K562 (cell line): ENCODE measurements at regions not wholly inside any gene's neighbourhood (a gene's known extent, or its start where the extent isn't known, plus 50 kb on each side); places are given as distances from the start of the nearest gene placed in this dataset.

Experiments used
- ARID3A ChIP-seq: IDR thresholded peaks from 2 replicates; pipeline ENCODE4 v1.6.1; 2012; ENCODE audit warnings: low read depth, low read length, improper control_type of control experiment, borderline replicate concordance
- CBX3 ChIP-seq, 2 experiments: IDR thresholded peaks; 1 replicate in 1 of 2; 2 replicates in 1 of 2; pipeline ENCODE4 v1.6.1; 2012; ENCODE audit warnings: inconsistent platforms in 2 of 2, low read length in 2 of 2, borderline replicate concordance in 1 of 2, control low read depth in 1 of 2
- DPF2 ChIP-seq: fragments of 450-650 bp; IDR thresholded peaks from 2 replicates; pipeline ENCODE4 v1.6.1; 2016
- FOXA3 ChIP-seq, 2 experiments: fragments of 450-650 bp in 1 of 2; sonication (generic) in 1 of 2; formaldehyde crosslinking; IDR thresholded peaks in 1 of 2; conservative IDR thresholded peaks in 1 of 2; 2 replicates each; pipeline versions ENCODE4 v1.4.0 to v1.8.0; 2020 to 2022; ENCODE audit warnings: mild to moderate bottlenecking in 2 of 2, missing genetic modification reagents in 1 of 2
- NFYB ChIP-seq: IDR thresholded peaks from 2 replicates; pipeline ENCODE4 v1.6.1; 2011; ENCODE audit warnings: mild to moderate bottlenecking, moderate library complexity; ENCODE audit not compliant: insufficient read length; ENCODE audit errors: extremely low read depth
- PKNOX1 ChIP-seq: fragments of 450-650 bp; IDR thresholded peaks from 2 replicates; pipeline ENCODE4 v1.6.1; 2016
- RBM25 ChIP-seq: fragments of 200-400 bp; formaldehyde crosslinking; IDR thresholded peaks from 2 replicates; pipeline ENCODE4 v1.6.1; 2018; ENCODE audit warnings: low read length, low read depth, moderate library complexity; ENCODE audit not compliant: severe bottlenecking
- ZNF239 ChIP-seq: fragments of 250-450 bp; sonication (Bioruptor Pico); IDR thresholded peaks from 2 replicates; pipeline ENCODE4 v1.4.0; 2020; ENCODE audit warnings: mild to moderate bottlenecking
- TF ChIP-seq, protein P1 (sequence below): IDR thresholded peaks from 3 replicates; pipeline ENCODE4 v1.6.1; 2011; ENCODE audit warnings: borderline replicate concordance, mild to moderate bottlenecking, moderate library complexity; ENCODE audit not compliant: insufficient read length; ENCODE audit errors: extremely low read depth
- TF ChIP-seq, protein P2 (sequence below): fragments of 250-450 bp; sonication (Bioruptor Pico); IDR thresholded peaks from 2 replicates; pipeline ENCODE4 v1.4.0; 2020; ENCODE audit warnings: mild to moderate bottlenecking, moderate library complexity
- TF ChIP-seq, protein P3 (sequence below): sonication (generic); IDR thresholded peaks from 2 replicates; pipeline ENCODE4 v1.6.1; 2016
- TF ChIP-seq, protein P4 (sequence below), 2 experiments: IDR thresholded peaks in 1 of 2; conservative IDR thresholded peaks in 1 of 2; 2 replicates each; pipeline ENCODE4 v1.6.1; 2016; ENCODE audit warnings: low read depth in 2 of 2, mild to moderate bottlenecking in 1 of 2, missing compliant biosample characterization in 1 of 2, missing genetic modification characterization in 1 of 2, moderate library complexity in 1 of 2
- TF ChIP-seq, protein P5 (sequence below), 2 experiments: fragments of 450-650 bp in 1 of 2; sonication (generic) in 1 of 2; formaldehyde crosslinking in 1 of 2; IDR thresholded peaks in 1 of 2; conservative IDR thresholded peaks in 1 of 2; 2 replicates each; pipeline versions ENCODE4 v1.6.1 to v1.8.1; 2016 to 2023; ENCODE audit warnings: mild to moderate bottlenecking in 2 of 2, moderate library complexity in 2 of 2, inconsistent platforms in 1 of 2, missing genetic modification reagents in 1 of 2

- TF ChIP-seq ZNF239 (CRISPR knock-in tag) (no peak), FOXA3 (CRISPR knock-in tag; conservative IDR thresholded peaks at IDR 0.05 in 1 of 2, IDR thresholded peaks at IDR 0.05 in 1 of 2) (peak in 1 of 2 experiments; percentile 60; a peak in 2 of 4 replicates), ARID3A (no peak), DPF2 (0 out of 2 replicates have a peak, but pooled peaks have one; percentile 16), RBM25 (peak; percentile 25), PKNOX1 (peak; percentile 96), NFYB (peak; percentile 24), CBX3 (IDR thresholded peaks at IDR 0.05; ENCODE audit: borderline replicate concordance in 1 of 2, low read length in 2 of 2) (0 out of 3 replicates have a peak, but pooled peaks of 1 of the 2 experiments have one; percentile 14)
- TF ChIP-seq, protein P1, sequence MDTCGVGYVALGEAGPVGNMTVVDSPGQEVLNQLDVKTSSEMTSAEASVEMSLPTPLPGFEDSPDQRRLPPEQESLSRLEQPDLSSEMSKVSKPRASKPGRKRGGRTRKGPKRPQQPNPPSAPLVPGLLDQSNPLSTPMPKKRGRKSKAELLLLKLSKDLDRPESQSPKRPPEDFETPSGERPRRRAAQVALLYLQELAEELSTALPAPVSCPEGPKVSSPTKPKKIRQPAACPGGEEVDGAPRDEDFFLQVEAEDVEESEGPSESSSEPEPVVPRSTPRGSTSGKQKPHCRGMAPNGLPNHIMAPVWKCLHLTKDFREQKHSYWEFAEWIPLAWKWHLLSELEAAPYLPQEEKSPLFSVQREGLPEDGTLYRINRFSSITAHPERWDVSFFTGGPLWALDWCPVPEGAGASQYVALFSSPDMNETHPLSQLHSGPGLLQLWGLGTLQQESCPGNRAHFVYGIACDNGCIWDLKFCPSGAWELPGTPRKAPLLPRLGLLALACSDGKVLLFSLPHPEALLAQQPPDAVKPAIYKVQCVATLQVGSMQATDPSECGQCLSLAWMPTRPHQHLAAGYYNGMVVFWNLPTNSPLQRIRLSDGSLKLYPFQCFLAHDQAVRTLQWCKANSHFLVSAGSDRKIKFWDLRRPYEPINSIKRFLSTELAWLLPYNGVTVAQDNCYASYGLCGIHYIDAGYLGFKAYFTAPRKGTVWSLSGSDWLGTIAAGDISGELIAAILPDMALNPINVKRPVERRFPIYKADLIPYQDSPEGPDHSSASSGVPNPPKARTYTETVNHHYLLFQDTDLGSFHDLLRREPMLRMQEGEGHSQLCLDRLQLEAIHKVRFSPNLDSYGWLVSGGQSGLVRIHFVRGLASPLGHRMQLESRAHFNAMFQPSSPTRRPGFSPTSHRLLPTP: no peak
- TF ChIP-seq, protein P2, sequence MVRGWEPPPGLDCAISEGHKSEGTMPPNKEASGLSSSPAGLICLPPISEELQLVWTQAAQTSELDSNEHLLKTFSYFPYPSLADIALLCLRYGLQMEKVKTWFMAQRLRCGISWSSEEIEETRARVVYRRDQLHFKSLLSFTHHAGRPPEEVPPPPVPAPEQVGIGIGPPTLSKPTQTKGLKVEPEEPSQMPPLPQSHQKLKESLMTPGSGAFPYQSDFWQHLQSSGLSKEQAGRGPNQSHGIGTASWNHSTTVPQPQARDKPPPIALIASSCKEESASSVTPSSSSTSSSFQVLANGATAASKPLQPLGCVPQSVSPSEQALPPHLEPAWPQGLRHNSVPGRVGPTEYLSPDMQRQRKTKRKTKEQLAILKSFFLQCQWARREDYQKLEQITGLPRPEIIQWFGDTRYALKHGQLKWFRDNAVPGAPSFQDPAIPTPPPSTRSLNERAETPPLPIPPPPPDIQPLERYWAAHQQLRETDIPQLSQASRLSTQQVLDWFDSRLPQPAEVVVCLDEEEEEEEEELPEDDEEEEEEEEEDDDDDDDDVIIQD: no peak
- TF ChIP-seq, protein P3, sequence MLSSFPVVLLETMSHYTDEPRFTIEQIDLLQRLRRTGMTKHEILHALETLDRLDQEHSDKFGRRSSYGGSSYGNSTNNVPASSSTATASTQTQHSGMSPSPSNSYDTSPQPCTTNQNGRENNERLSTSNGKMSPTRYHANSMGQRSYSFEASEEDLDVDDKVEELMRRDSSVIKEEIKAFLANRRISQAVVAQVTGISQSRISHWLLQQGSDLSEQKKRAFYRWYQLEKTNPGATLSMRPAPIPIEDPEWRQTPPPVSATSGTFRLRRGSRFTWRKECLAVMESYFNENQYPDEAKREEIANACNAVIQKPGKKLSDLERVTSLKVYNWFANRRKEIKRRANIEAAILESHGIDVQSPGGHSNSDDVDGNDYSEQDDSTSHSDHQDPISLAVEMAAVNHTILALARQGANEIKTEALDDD: peak; percentile 92
- TF ChIP-seq, protein P4, sequence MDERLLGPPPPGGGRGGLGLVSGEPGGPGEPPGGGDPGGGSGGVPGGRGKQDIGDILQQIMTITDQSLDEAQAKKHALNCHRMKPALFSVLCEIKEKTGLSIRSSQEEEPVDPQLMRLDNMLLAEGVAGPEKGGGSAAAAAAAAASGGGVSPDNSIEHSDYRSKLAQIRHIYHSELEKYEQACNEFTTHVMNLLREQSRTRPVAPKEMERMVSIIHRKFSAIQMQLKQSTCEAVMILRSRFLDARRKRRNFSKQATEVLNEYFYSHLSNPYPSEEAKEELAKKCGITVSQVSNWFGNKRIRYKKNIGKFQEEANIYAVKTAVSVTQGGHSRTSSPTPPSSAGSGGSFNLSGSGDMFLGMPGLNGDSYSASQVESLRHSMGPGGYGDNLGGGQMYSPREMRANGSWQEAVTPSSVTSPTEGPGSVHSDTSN (CRISPR knock-in tag; IDR thresholded peaks at IDR 0.05; ENCODE audit: low read depth): no peak
- TF ChIP-seq, protein P4 (tag; conservative IDR thresholded peaks at IDR 0.05; ENCODE audit: low read depth): peak; percentile 81
- TF ChIP-seq, protein P5, sequence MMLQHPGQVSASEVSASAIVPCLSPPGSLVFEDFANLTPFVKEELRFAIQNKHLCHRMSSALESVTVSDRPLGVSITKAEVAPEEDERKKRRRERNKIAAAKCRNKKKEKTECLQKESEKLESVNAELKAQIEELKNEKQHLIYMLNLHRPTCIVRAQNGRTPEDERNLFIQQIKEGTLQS (IDR thresholded peaks at IDR 0.05): peak; percentile 51
- TF ChIP-seq, protein P5 (CRISPR knock-in tag; conservative IDR thresholded peaks at IDR 0.05): no peak
These were observed 95.5 kb downstream of the CCDC71L start (continued) for GRCh38 chr7:106565428-106565827.
